ENCODE measurements at regions not wholly inside any gene's neighbourhood (a gene's known extent, or its start where the extent isn't known, plus 50 kb on each side); places are given as distances from the start of the nearest gene placed in this dataset.

GRCh38 chr4:41480896-41481311 is 57.1 kb upstream of the LIMCH1 start:
- H3K4me1 ChIP-seq (ENCODE audit: insufficient read depth), result no peaks in the 10 kb centered on the region
- H3K36me3 ChIP-seq (replicated peaks; ENCODE audit: insufficient read depth, low read depth), result no peaks in the 10 kb centered on the region
- no peak for DNase-seq (ENCODE audit: low spot score)
- H3K27ac ChIP-seq, result no peak overlapping the region
- no peaks in the 10 kb centered on the region for H3K79me2 ChIP-seq
- no peaks in the 10 kb centered on the region for H4K20me1 ChIP-seq (ENCODE audit: insufficient read depth, poor library complexity, severe bottlenecking)
- no peak overlapping the region for H3K4me3 ChIP-seq
- H2AFZ ChIP-seq, result no peak overlapping the region
- no peak overlapping the region for H3K4me2 ChIP-seq
- no peaks in the 10 kb centered on the region for H3K9me2 ChIP-seq (replicated peaks; ENCODE audit: insufficient read depth)
- no peaks in the 10 kb centered on the region for H3K27me3 ChIP-seq
- 81% methylated on average over 5 of the region's 5 CpGs for WGBS (ENCODE audit: low lambda C conversion rate, missing lambda C conversion rate)
- TF ChIP-seq, protein P1, sequence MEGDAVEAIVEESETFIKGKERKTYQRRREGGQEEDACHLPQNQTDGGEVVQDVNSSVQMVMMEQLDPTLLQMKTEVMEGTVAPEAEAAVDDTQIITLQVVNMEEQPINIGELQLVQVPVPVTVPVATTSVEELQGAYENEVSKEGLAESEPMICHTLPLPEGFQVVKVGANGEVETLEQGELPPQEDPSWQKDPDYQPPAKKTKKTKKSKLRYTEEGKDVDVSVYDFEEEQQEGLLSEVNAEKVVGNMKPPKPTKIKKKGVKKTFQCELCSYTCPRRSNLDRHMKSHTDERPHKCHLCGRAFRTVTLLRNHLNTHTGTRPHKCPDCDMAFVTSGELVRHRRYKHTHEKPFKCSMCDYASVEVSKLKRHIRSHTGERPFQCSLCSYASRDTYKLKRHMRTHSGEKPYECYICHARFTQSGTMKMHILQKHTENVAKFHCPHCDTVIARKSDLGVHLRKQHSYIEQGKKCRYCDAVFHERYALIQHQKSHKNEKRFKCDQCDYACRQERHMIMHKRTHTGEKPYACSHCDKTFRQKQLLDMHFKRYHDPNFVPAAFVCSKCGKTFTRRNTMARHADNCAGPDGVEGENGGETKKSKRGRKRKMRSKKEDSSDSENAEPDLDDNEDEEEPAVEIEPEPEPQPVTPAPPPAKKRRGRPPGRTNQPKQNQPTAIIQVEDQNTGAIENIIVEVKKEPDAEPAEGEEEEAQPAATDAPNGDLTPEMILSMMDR (IDR thresholded peaks at IDR 0.05; ENCODE audit: poor library complexity), result no peak
- no peak for TF ChIP-seq EZH2phosphoT487 (IDR thresholded peaks at IDR 0.05; ENCODE audit: low read depth, severe bottlenecking, unreplicated experiment)
- no peak for TF ChIP-seq EZH2 (IDR thresholded peaks at IDR 0.05; ENCODE audit: borderline replicate concordance)
- H3K9me3 ChIP-seq (ENCODE audit: low read depth), result no peaks in the 10 kb centered on the region

- no peaks in the 10 kb centered on the region for H4K20me1 ChIP-seq (ENCODE audit: insufficient read depth, poor library complexity, severe bottlenecking)
- H3K4me2 ChIP-seq, result no peak overlapping the region
- H2AFZ ChIP-seq, result no peak overlapping the region
- no peak overlapping the region for H3K4me3 ChIP-seq
- no peak overlapping the region for H3K27ac ChIP-seq
- H3K36me3 ChIP-seq (replicated peaks; ENCODE audit: insufficient read depth, low read depth), result no peaks in the 10 kb centered on the region
- WGBS (ENCODE audit: low lambda C conversion rate, missing lambda C conversion rate), result 65% methylated on average over 1 of the region's 1 CpG
- no peaks in the 10 kb centered on the region for H3K9me3 ChIP-seq (ENCODE audit: low read depth)
- no peak for DNase-seq (ENCODE audit: low spot score)
- H3K27me3 ChIP-seq, result no peaks in the 10 kb centered on the region
- no peaks in the 10 kb centered on the region for H3K4me1 ChIP-seq (ENCODE audit: insufficient read depth)
- no peak for TF ChIP-seq EZH2 (IDR thresholded peaks at IDR 0.05; ENCODE audit: borderline replicate concordance)
- TF ChIP-seq, protein P1 (IDR thresholded peaks at IDR 0.05; ENCODE audit: poor library complexity), result no peak
- no peak for TF ChIP-seq EZH2phosphoT487 (IDR thresholded peaks at IDR 0.05; ENCODE audit: low read depth, severe bottlenecking, unreplicated experiment)
- no peaks in the 10 kb centered on the region for H3K79me2 ChIP-seq
- H3K9me2 ChIP-seq (replicated peaks; ENCODE audit: insufficient read depth), result no peaks in the 10 kb centered on the region
Measured at GRCh38 chr4:41483771-41484170, 54.2 kb upstream of the LIMCH1 start.

DNA sequence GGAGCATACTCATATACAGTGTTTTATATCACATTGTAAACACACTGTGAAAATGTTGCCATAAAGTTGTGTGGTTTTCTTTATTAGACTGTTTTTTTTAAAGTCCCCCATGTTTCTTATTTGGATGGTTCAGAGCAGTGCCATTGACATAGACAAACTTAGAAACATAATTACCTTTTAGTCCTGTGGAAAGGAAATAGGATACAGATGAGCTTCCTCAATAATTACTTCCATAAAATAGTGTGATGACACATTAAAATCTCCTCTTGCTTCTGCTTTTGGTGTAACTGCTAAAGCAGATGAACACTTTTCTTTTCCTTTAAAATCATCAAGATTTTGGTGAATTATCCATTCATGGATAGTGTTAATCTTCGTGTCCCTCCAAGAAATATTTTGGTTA is 52.9 kb upstream of the LIMCH1 start:
- no peak overlapping the region for H3K27ac ChIP-seq
- no peak overlapping the region for H2AFZ ChIP-seq
- no peaks in the 10 kb centered on the region for H3K79me2 ChIP-seq
- no peaks in the 10 kb centered on the region for H3K4me1 ChIP-seq (ENCODE audit: insufficient read depth)
- H3K4me3 ChIP-seq, result no peak overlapping the region
- no peaks in the 10 kb centered on the region for H4K20me1 ChIP-seq (ENCODE audit: insufficient read depth, poor library complexity, severe bottlenecking)
- TF ChIP-seq EZH2phosphoT487 (IDR thresholded peaks at IDR 0.05; ENCODE audit: low read depth, severe bottlenecking, unreplicated experiment) (no peak), EZH2 (IDR thresholded peaks at IDR 0.05; ENCODE audit: borderline replicate concordance) (no peak)
- TF ChIP-seq, protein P1 (IDR thresholded peaks at IDR 0.05; ENCODE audit: poor library complexity), result no peak
- no peaks in the 10 kb centered on the region for H3K27me3 ChIP-seq
- H3K36me3 ChIP-seq (replicated peaks; ENCODE audit: insufficient read depth, low read depth), result no peaks in the 10 kb centered on the region
- H3K9me2 ChIP-seq (replicated peaks; ENCODE audit: insufficient read depth), result no peaks in the 10 kb centered on the region
- no peak overlapping the region for H3K4me2 ChIP-seq
- no peaks in the 10 kb centered on the region for H3K9me3 ChIP-seq (ENCODE audit: low read depth)
- no peak for DNase-seq (ENCODE audit: low spot score)
- WGBS (ENCODE audit: low lambda C conversion rate, missing lambda C conversion rate), result 81% methylated on average over 1 of the region's 1 CpG
